GM18502 (cell line): ENCODE measurements at regions not wholly inside any gene's neighbourhood (a gene's known extent, or its start where the extent isn't known, plus 50 kb on each side); places are given as distances from the start of the nearest gene placed in this dataset.
A peak's percentile ranks its signal among the peaks of the same experiment; 100 is the strongest.
"Not testable (repeated sequence)": the region's sequence is repeated elsewhere in the genome, so short reads cannot be mapped to it uniquely, and the experiment has no call there.

Experiments used
- ATAC-seq: cut with Tn5 transposase; IDR thresholded peaks from one replicate; pipeline ENCODE4 v1.9.1; 2021; ENCODE audit warnings: mild to moderate bottlenecking; ENCODE audit not compliant: unreplicated experiment, poor library complexity

- ATAC-seq, result no peak
Observed at GRCh38 chr2:212721026-212721451, 182.4 kb upstream of the ERBB4 start.

GRCh38 chr2:212715411-212715810 is 176.8 kb upstream of the ERBB4 start:
- not testable (repeated sequence) for ATAC-seq

GRCh38 chr2:212713681-212714080 is 175.1 kb upstream of the ERBB4 start:
- ATAC-seq, result no peak

- no peak for ATAC-seq
Observed at GRCh38 chr2:212712991-212713390, 174.4 kb upstream of the ERBB4 start.

GRCh38 chr2:212712466-212712865 is 173.9 kb upstream of the ERBB4 start:
- no peak for ATAC-seq

- no peak for ATAC-seq
Observed at GRCh38 chr2:212711856-212712255, 173.3 kb upstream of the ERBB4 start.

- ATAC-seq, result no peak
Observed at GRCh38 chr2:212709280-212709679, 170.7 kb upstream of the ERBB4 start.

GRCh38 chr2:212708355-212708754 is 169.8 kb upstream of the ERBB4 start:
- ATAC-seq, result no peak

- no peak for ATAC-seq
Observed at GRCh38 chr2:212695426-212695825, 156.8 kb upstream of the ERBB4 start.

- no peak for ATAC-seq
Observed at GRCh38 chr2:212694398-212694797, 155.8 kb upstream of the ERBB4 start.

- ATAC-seq, result no peak
Observed at GRCh38 chr2:212692466-212692865, 153.9 kb upstream of the ERBB4 start.

GRCh38 chr2:212686285-212686895 is 147.8 kb upstream of the ERBB4 start:
- ATAC-seq, result peak; percentile 61

- no peak for ATAC-seq
Observed at GRCh38 chr2:212683346-212684097, 144.9 kb upstream of the ERBB4 start.

GRCh38 chr2:212682937-212683336 is 144.3 kb upstream of the ERBB4 start:
- no peak for ATAC-seq

- no peak for ATAC-seq
Observed at GRCh38 chr2:212677466-212677865, 138.9 kb upstream of the ERBB4 start.

- ATAC-seq, result no peak
Observed at GRCh38 chr2:212672186-212672585, 133.6 kb upstream of the ERBB4 start.

GRCh38 chr2:212669761-212670160 is 131.2 kb upstream of the ERBB4 start:
- ATAC-seq, result peak; percentile 64

- ATAC-seq, result no peak
Observed at GRCh38 chr2:212667751-212668316, 129.2 kb upstream of the ERBB4 start.

GRCh38 chr2:212665948-212666347 is 127.3 kb upstream of the ERBB4 start:
- no peak for ATAC-seq

- no peak for ATAC-seq
Observed at GRCh38 chr2:212659441-212659840, 120.8 kb upstream of the ERBB4 start.

- ATAC-seq, result no peak
Observed at GRCh38 chr2:212649646-212650045, 111.0 kb upstream of the ERBB4 start.
